HEK293 (cell line): ENCODE measurements at regions not wholly inside any gene's neighbourhood (a gene's known extent, or its start where the extent isn't known, plus 50 kb on each side); places are given as distances from the start of the nearest gene placed in this dataset.
A peak's percentile ranks its signal among the peaks of the same experiment; 100 is the strongest.

Experiments used
- CTCF ChIA-PET: fragments of 350-600 bp; formaldehyde crosslinking; extraction: SDS; loops from one replicate; lab custom pipeline; 2021; ENCODE audit warnings: antibody characterized with exemption; lab: Yijun Ruan, JAX
- POLR2A ChIA-PET: fragments of 300-600 bp; formaldehyde crosslinking; extraction: SDS; loops from one replicate; lab custom pipeline; 2020; ENCODE audit warnings: antibody characterized with exemption, inconsistent platforms; lab: Yijun Ruan, JAX
- H3K27ac ChIP-seq: fragments of 200-500 bp; sonication (Bioruptor generic); 2 replicates; pipeline ENCODE4 v1.5.1; 2014; ENCODE audit warnings: low read depth, low read length, control low read depth, inconsistent platforms; ENCODE audit errors: extremely low read depth
- H3K36me3 ChIP-seq, 2 experiments: fragments of 200-500 bp in 1 of 2; sonication (Bioruptor generic) in 1 of 2; 1 replicate in 1 of 2; 2 replicates in 1 of 2; pipeline ENCODE4 v1.5.1; 2014 to 2017; ENCODE audit warnings: inconsistent platforms in 2 of 2, low read length in 2 of 2; ENCODE audit not compliant: control insufficient read depth in 2 of 2, insufficient read depth in 1 of 2
- H3K4me1 ChIP-seq: fragments of 200-500 bp; sonication (Bioruptor generic); 2 replicates; pipeline ENCODE4 v1.5.1; 2014; ENCODE audit warnings: mild to moderate bottlenecking, low read length, inconsistent platforms; ENCODE audit not compliant: control insufficient read depth, insufficient read depth
- H3K4me3 ChIP-seq: 2 replicates; pipeline ENCODE4 v1.5.1; 2011; ENCODE audit warnings: low read depth, mild to moderate bottlenecking, control low read depth, low read length, moderate library complexity
- H3K9me3 ChIP-seq: fragments of 200-500 bp; sonication (Bioruptor generic); 2 replicates; pipeline ENCODE4 v1.5.1; 2014; ENCODE audit warnings: low read depth, low read length, inconsistent platforms; ENCODE audit not compliant: control insufficient read depth, insufficient read depth
- AEBP2 ChIP-seq: fragments of 450-650 bp; formaldehyde crosslinking; IDR thresholded peaks from 2 replicates; pipeline ENCODE4 v1.5.1; 2016; ENCODE audit warnings: missing biosample characterization, missing genetic modification characterization, borderline replicate concordance
- BCL11B ChIP-seq: fragments of 450-650 bp; formaldehyde crosslinking; IDR thresholded peaks from 2 replicates; pipeline ENCODE4 v1.5.1; 2016; ENCODE audit warnings: low read depth, missing biosample characterization, missing genetic modification characterization
- FEZF1 ChIP-seq: fragments of 450-650 bp; formaldehyde crosslinking; IDR thresholded peaks from 2 replicates; pipeline ENCODE4 v1.5.1; 2016; ENCODE audit warnings: missing biosample characterization, missing genetic modification characterization
- IKZF3 ChIP-seq: fragments of 450-650 bp; IDR thresholded peaks from 2 replicates; pipeline ENCODE4 v1.5.0; 2018; ENCODE audit warnings: missing biosample characterization, mild to moderate bottlenecking, missing genetic modification characterization, moderate library complexity
- SP2 ChIP-seq: fragments of 450-650 bp; formaldehyde crosslinking; IDR thresholded peaks from 2 replicates; pipeline ENCODE4 v1.5.1; 2016; ENCODE audit warnings: missing biosample characterization, missing genetic modification characterization
- SP3 ChIP-seq: fragments of 450-650 bp; formaldehyde crosslinking; IDR thresholded peaks from 2 replicates; pipeline ENCODE4 v1.5.1; 2016; ENCODE audit warnings: missing biosample characterization, missing genetic modification characterization
- SP7 ChIP-seq: fragments of 450-650 bp; formaldehyde crosslinking; IDR thresholded peaks from 2 replicates; pipeline ENCODE4 v1.5.1; 2016; ENCODE audit warnings: missing biosample characterization, missing genetic modification characterization
- TCF7L2 ChIP-seq: IDR thresholded peaks from 2 replicates; pipeline ENCODE4 v1.6.1; 2011; ENCODE audit warnings: low read depth, mild to moderate bottlenecking, inconsistent platforms, low read length, moderate library complexity, borderline replicate concordance
- ZBTB20 ChIP-seq: fragments of 450-650 bp; formaldehyde crosslinking; IDR thresholded peaks from 2 replicates; pipeline ENCODE4 v1.5.1; 2016; ENCODE audit warnings: missing biosample characterization, missing genetic modification characterization
- ZBTB21 ChIP-seq: fragments of 450-650 bp; formaldehyde crosslinking; IDR thresholded peaks from 2 replicates; pipeline ENCODE4 v1.5.1; 2017; ENCODE audit warnings: missing biosample characterization, missing genetic modification characterization
- ZBTB48 ChIP-seq: fragments of 450-650 bp; formaldehyde crosslinking; IDR thresholded peaks from 2 replicates; pipeline ENCODE4 v1.5.1; 2016; ENCODE audit warnings: missing biosample characterization, missing genetic modification characterization
- ZNF155 ChIP-seq: fragments of 450-650 bp; formaldehyde crosslinking; IDR thresholded peaks from 2 replicates; pipeline ENCODE4 v1.5.1; 2016; ENCODE audit warnings: missing biosample characterization, missing genetic modification characterization
- ZNF169 ChIP-seq: fragments of 450-650 bp; formaldehyde crosslinking; IDR thresholded peaks from 2 replicates; pipeline ENCODE4 v1.5.1; 2016; ENCODE audit warnings: missing biosample characterization, missing genetic modification characterization
- ZNF211 ChIP-seq: fragments of 450-650 bp; formaldehyde crosslinking; IDR thresholded peaks from 2 replicates; pipeline ENCODE4 v1.5.1; 2016; ENCODE audit warnings: low read depth, missing biosample characterization, missing genetic modification characterization
- ZNF214 ChIP-seq: fragments of 450-650 bp; formaldehyde crosslinking; IDR thresholded peaks from 2 replicates; pipeline ENCODE4 v1.5.1; 2017; ENCODE audit warnings: missing biosample characterization, mild to moderate bottlenecking, missing genetic modification characterization, borderline replicate concordance
- ZNF23 ChIP-seq: fragments of 450-650 bp; formaldehyde crosslinking; IDR thresholded peaks from 2 replicates; pipeline ENCODE4 v1.5.1; 2016; ENCODE audit warnings: missing biosample characterization, missing genetic modification characterization, borderline replicate concordance
- ZNF248 ChIP-seq: fragments of 450-650 bp; formaldehyde crosslinking; IDR thresholded peaks from 2 replicates; pipeline ENCODE4 v1.5.1; 2017; ENCODE audit warnings: missing biosample characterization, missing genetic modification characterization
- ZNF394 ChIP-seq: fragments of 450-650 bp; formaldehyde crosslinking; IDR thresholded peaks from 2 replicates; pipeline ENCODE4 v1.5.1; 2016; ENCODE audit warnings: missing biosample characterization, missing genetic modification characterization, mild to moderate bottlenecking, moderate library complexity, borderline replicate concordance
- ZNF501 ChIP-seq: fragments of 450-650 bp; formaldehyde crosslinking; IDR thresholded peaks from 2 replicates; pipeline ENCODE4 v1.5.1; 2016; ENCODE audit warnings: missing biosample characterization, missing genetic modification characterization
- ZNF514 ChIP-seq: fragments of 450-650 bp; formaldehyde crosslinking; IDR thresholded peaks from 2 replicates; pipeline ENCODE4 v1.5.1; 2016; ENCODE audit warnings: missing biosample characterization, missing genetic modification characterization
- ZNF660 ChIP-seq: fragments of 450-650 bp; IDR thresholded peaks from 2 replicates; pipeline ENCODE4 v1.5.1; 2018; ENCODE audit warnings: missing biosample characterization, mild to moderate bottlenecking, missing genetic modification characterization
- ZNF670 ChIP-seq: fragments of 450-650 bp; formaldehyde crosslinking; IDR thresholded peaks from 2 replicates; pipeline ENCODE4 v1.5.1; 2016; ENCODE audit warnings: missing biosample characterization, missing genetic modification characterization, low read depth
- ZNF76 ChIP-seq: fragments of 450-650 bp; formaldehyde crosslinking; IDR thresholded peaks from 2 replicates; pipeline ENCODE4; 2016; ENCODE audit warnings: low read depth, missing biosample characterization, missing genetic modification characterization, borderline replicate concordance
- ZNF777 ChIP-seq: fragments of 450-650 bp; formaldehyde crosslinking; IDR thresholded peaks from 2 replicates; pipeline ENCODE4 v1.5.1; 2017; ENCODE audit warnings: missing biosample characterization, missing genetic modification characterization, borderline replicate concordance
- ZNF785 ChIP-seq: fragments of 450-650 bp; formaldehyde crosslinking; IDR thresholded peaks from 2 replicates; pipeline ENCODE4 v1.5.1; 2016; ENCODE audit warnings: missing biosample characterization, missing genetic modification characterization
- TF ChIP-seq, protein P1 (sequence below): fragments of 450-650 bp; formaldehyde crosslinking; IDR thresholded peaks from 2 replicates; pipeline ENCODE4 v1.5.1; 2016; ENCODE audit warnings: missing biosample characterization, missing genetic modification characterization
- TF ChIP-seq, protein P2 (sequence below): fragments of 450-650 bp; formaldehyde crosslinking; IDR thresholded peaks from 2 replicates; pipeline ENCODE4 v1.5.1; 2016; ENCODE audit warnings: missing biosample characterization, missing genetic modification characterization

DNA sequence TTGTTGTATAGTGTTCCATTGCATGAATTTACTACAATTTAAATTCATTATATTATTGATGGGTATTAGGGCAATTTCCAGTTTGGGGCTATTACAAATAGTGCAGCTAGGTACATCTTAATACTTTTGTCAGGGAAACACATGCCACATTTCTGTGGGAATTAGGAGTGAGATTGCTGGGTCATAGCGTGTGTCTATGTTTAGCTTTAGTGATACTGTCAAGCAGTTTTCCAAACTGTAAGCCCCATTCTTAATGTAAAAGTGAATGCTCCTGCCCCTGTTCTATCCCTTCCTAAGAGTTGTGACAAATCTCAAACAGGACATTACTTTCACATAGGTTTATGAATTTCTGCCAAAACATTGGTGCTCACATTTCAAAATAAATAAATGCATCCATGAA lies 184.5 kb upstream of the ANKRD28 start:
- H3K4me1 ChIP-seq: peaks cover 4% of the 10 kb centered on the region
- H3K27ac ChIP-seq: no peak overlapping the region
- H3K9me3 ChIP-seq: no peaks in the 10 kb centered on the region
- POLR2A ChIA-PET: no interaction called here
- CTCF ChIA-PET: interaction anchor here (0.9 kb wide), 1 partner anchor 8 kb away, joined by 4 read pairs; no protein-coding TSS in a partner anchor
- no peak overlapping the region for H3K4me3 ChIP-seq
- no peaks in the 10 kb centered on the region for H3K36me3 ChIP-seq
- TF ChIP-seq ZNF169 (tag by site-specific recombination) (no peak), ZNF23 (no peak), ZNF785 (no peak), BCL11B (tag by site-specific recombination) (no peak)

GRCh38 chr3:15982667-15983196 lies 185.0 kb upstream of the ANKRD28 start:
- Histone ChIP-seq H3K36me3 (no peaks in the 10 kb centered on the region), H3K4me3 (no peak overlapping the region), H3K27ac (no peak overlapping the region), H3K4me1 (peaks cover 4% of the 10 kb centered on the region), H3K9me3 (no peaks in the 10 kb centered on the region)
- CTCF ChIA-PET: interaction anchor here (0.9 kb wide), 1 partner anchor 8 kb away, joined by 4 read pairs; no protein-coding TSS in a partner anchor
- POLR2A ChIA-PET: no interaction called here
- TF ChIP-seq, protein P1, sequence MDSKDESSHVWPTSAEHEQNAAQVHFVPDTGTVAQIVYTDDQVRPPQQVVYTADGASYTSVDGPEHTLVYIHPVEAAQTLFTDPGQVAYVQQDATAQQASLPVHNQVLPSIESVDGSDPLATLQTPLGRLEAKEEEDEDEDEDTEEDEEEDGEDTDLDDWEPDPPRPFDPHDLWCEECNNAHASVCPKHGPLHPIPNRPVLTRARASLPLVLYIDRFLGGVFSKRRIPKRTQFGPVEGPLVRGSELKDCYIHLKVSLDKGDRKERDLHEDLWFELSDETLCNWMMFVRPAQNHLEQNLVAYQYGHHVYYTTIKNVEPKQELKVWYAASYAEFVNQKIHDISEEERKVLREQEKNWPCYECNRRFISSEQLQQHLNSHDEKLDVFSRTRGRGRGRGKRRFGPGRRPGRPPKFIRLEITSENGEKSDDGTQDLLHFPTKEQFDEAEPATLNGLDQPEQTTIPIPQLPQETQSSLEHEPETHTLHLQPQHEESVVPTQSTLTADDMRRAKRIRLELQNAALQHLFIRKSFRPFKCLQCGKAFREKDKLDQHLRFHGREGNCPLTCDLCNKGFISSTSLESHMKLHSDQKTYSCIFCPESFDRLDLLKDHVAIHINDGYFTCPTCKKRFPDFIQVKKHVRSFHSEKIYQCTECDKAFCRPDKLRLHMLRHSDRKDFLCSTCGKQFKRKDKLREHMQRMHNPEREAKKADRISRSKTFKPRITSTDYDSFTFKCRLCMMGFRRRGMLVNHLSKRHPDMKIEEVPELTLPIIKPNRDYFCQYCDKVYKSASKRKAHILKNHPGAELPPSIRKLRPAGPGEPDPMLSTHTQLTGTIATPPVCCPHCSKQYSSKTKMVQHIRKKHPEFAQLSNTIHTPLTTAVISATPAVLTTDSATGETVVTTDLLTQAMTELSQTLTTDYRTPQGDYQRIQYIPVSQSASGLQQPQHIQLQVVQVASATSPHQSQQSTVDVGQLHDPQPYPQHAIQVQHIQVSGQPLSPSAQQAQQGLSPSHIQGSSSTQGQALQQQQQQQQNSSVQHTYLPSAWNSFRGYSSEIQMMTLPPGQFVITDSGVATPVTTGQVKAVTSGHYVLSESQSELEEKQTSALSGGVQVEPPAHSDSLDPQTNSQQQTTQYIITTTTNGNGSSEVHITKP (tag by site-specific recombination): peak; percentile 35; the same call in 1 of the 2 replicates
- TF ChIP-seq ZBTB21 (tag by site-specific recombination) (peak; percentile 13; the same call in 1 of the 2 replicates), ZBTB20 (tag by site-specific recombination) (peak; percentile 24; the same call in 1 of the 2 replicates), ZNF660 (0 out of 2 replicates have a peak, but pooled peaks have one; percentile 24), IKZF3 (tag by site-specific recombination) (no peak), ZNF394 (tag by site-specific recombination) (no peak), ZBTB48 (tag by site-specific recombination) (0 out of 2 replicates have a peak, but pooled peaks have one; percentile 32)

DNA sequence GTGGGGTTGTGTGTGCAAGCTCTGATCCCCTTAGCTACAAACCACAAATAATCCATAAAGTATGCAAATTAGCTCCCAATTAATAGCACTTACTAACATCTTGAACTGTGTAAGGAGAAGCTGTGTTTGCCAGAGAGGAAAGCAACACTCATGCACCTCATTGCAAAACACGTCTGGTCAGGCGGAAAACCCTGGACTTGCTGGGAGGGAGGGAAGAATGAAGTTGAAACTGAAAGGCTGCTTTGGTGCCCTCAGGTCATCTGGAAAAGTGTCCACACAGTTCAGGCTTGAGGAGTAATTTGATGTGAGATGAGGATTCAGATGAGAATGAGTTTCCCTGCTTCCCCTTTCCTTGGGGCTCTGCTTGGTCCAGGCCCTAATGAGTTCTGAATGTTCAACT lies 185.5 kb upstream of the ANKRD28 start:
- POLR2A ChIA-PET: no interaction called here

DNA sequence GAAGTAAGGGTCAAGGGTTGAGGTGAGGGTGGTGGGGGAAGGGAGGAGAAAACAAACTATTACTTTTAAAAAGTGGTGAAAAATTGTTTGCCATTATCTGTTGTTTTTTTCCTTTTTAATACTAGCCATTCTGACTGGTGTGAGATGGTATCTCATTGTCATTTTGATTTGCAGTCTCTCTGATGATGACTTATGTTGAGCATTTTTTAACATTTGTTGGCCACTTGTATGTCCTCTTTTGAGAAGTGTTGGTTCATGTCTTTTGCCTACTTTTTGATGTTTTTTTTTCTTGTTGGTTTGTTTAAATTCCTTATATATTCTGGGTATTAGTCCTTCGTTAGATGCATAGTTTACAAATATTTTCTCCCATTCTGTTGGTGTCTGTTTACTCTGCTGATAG lies 185.9 kb upstream of the ANKRD28 start:
- Histone ChIP-seq H3K4me3 (no peak overlapping the region), H3K27ac (no peak overlapping the region), H3K36me3 (no peaks in the 10 kb centered on the region), H3K9me3 (no peaks in the 10 kb centered on the region), H3K4me1 (peaks cover 4% of the 10 kb centered on the region)
- ChIA-PET CTCF (no interaction called here), POLR2A (no interaction called here)
- TF ChIP-seq ZNF76 (tag by site-specific recombination) (no peak), ZNF501 (tag by site-specific recombination) (no peak), ZNF777 (no peak), ZNF214 (no peak), SP2 (tag by site-specific recombination) (no peak), SP3 (tag by site-specific recombination) (no peak), ZNF211 (tag by site-specific recombination) (no peak), ZNF23 (no peak), AEBP2 (tag by site-specific recombination) (no peak), TCF7L2 (no peak)
- TF ChIP-seq, protein P2, sequence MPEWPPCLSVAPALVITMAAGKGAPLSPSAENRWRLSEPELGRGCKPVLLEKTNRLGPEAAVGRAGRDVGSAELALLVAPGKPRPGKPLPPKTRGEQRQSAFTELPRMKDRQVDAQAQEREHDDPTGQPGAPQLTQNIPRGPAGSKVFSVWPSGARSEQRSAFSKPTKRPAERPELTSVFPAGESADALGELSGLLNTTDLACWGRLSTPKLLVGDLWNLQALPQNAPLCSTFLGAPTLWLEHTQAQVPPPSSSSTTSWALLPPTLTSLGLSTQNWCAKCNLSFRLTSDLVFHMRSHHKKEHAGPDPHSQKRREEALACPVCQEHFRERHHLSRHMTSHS (tag by site-specific recombination): no peak

More for the DNA sequence above, 185.5 kb upstream of the ANKRD28 start:
- H3K36me3 ChIP-seq: no peaks in the 10 kb centered on the region
- CTCF ChIA-PET: interaction anchor here (0.9 kb wide), 1 partner anchor 9 kb away, joined by 4 read pairs; no protein-coding TSS in a partner anchor
- TF ChIP-seq ZBTB20 (tag by site-specific recombination) (0 out of 2 replicates have a peak, but pooled peaks have one; percentile 1), ZNF155 (no peak), FEZF1 (tag by site-specific recombination) (no peak), SP7 (no peak), ZNF248 (tag by site-specific recombination) (no peak), ZNF514 (tag by site-specific recombination) (no peak), ZNF670 (no peak)
- TF ChIP-seq, all 188 proteins: peak for 1
- Histone ChIP-seq H3K4me1 (peaks cover 4% of the 10 kb centered on the region), H3K4me3 (no peak overlapping the region), H3K27ac (no peak overlapping the region), H3K9me3 (no peaks in the 10 kb centered on the region)
